GM12872 (cell line): ENCODE measurements at regions not wholly inside any gene's neighbourhood (a gene's known extent, or its start where the extent isn't known, plus 50 kb on each side); places are given as distances from the start of the nearest gene placed in this dataset.

Source experiments
- CTCF ChIP-seq: IDR thresholded peaks from 3 replicates; pipeline ENCODE4 v1.5.1; 2011; ENCODE audit warnings: low read depth, mild to moderate bottlenecking, low read length, moderate library complexity; ENCODE audit not compliant: insufficient read depth

DNA sequence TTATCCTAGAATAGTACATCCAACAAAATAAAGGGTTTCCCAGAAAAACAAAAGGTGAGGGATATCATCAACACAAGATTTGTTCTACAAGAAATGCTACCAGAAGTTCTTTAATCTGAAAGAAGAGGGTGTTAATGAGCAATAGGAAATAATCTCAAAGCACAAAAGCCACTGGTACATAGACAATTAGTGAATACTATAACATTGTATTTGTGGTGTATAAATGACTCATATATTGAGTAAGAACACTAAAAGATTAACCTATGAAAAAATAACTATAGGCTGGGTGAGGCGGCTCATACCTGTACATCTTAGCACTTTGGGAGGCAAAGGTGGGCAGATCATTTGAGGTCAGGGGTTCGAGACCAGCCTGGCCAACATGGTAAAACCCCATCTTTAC, 210.2 kb upstream of the SLITRK3 start:
- TF ChIP-seq CTCF = no peak

- TF ChIP-seq CTCF = no peak
Observed at GRCh38 chr3:165404357-165405027, 208.3 kb upstream of the SLITRK3 start.

- TF ChIP-seq CTCF = no peak
Observed at GRCh38 chr3:165403666-165404065, 207.5 kb upstream of the SLITRK3 start.

- TF ChIP-seq CTCF = no peak
Observed at GRCh38 chr3:165395188-165395587, 199.0 kb upstream of the SLITRK3 start.

GRCh38 chr3:165393461-165393860, 197.3 kb upstream of the SLITRK3 start:
- no peak for TF ChIP-seq CTCF

- no peak for TF ChIP-seq CTCF
Observed at GRCh38 chr3:165390166-165390565, 194.0 kb upstream of the SLITRK3 start.

DNA sequence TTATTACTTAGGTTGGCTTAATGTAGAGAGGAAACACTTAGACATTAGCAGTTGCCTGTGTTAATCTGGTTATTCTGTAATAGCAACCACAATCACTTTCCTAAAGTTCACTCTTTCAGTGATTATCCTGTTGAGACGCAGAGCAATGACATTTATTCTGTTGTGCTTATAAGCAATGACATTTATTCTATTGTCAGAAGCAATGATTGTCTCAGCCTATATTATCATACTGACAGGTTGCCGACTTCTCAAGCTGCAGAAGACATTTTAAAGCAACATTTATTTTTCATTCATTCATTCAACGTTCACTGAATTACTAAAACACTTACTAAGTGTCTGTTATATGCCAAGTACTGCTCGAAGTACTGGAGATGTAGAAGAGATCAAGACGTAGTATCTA, 193.5 kb upstream of the SLITRK3 start:
- no peak for TF ChIP-seq CTCF
